ENCODE measurements at regions not wholly inside any gene's neighbourhood (a gene's known extent, or its start where the extent isn't known, plus 50 kb on each side); places are given as distances from the start of the nearest gene placed in this dataset.

GRCh38 chr16:72552654-72553053 lies 380.7 kb upstream of the PMFBP1 start:
- no peaks in the 10 kb centered on the region for H3K36me3 ChIP-seq (ENCODE audit: control insufficient read depth, low read length)
- no peaks in the 10 kb centered on the region for H3K9me2 ChIP-seq (replicated peaks; ENCODE audit: control insufficient read depth, low read length)
- no peaks in the 10 kb centered on the region for H3K27me3 ChIP-seq (ENCODE audit: control insufficient read depth, low read length)
- no peak overlapping the region for H3K4me3 ChIP-seq (ENCODE audit: low read length)
- no peaks in the 10 kb centered on the region for H4K20me1 ChIP-seq (ENCODE audit: control insufficient read depth, insufficient read depth, low read depth, low read length)
- H3K79me2 ChIP-seq (ENCODE audit: control insufficient read depth, low read length), result no peaks in the 10 kb centered on the region
- H3F3A ChIP-seq (ENCODE audit: control insufficient read depth, insufficient read depth), result no peaks in the 10 kb centered on the region
- H3K4me2 ChIP-seq (ENCODE audit: low read length), result no peak overlapping the region
- no peaks in the 10 kb centered on the region for H3K4me1 ChIP-seq (ENCODE audit: control insufficient read depth, low read length)
- no peaks in the 10 kb centered on the region for H3K9me3 ChIP-seq (ENCODE audit: control insufficient read depth, insufficient read depth, low read length)
- TF ChIP-seq EZH2phosphoT487 (IDR thresholded peaks at IDR 0.05; ENCODE audit: borderline replicate concordance, low read length) (no peak), CTCF (IDR thresholded peaks at IDR 0.05; ENCODE audit: low read depth, low read length, poor library complexity, severe bottlenecking) (no peak)
- no peak overlapping the region for H3K27ac ChIP-seq (ENCODE audit: low read depth, low read length)

- H3K4me2 ChIP-seq (ENCODE audit: low read length), result no peak overlapping the region
- H3K4me3 ChIP-seq (ENCODE audit: low read length), result no peak overlapping the region
- no peaks in the 10 kb centered on the region for H3K36me3 ChIP-seq (ENCODE audit: control insufficient read depth, low read length)
- no peaks in the 10 kb centered on the region for H3K9me2 ChIP-seq (replicated peaks; ENCODE audit: control insufficient read depth, low read length)
- H3K79me2 ChIP-seq (ENCODE audit: control insufficient read depth, low read length), result no peaks in the 10 kb centered on the region
- H3K27me3 ChIP-seq (ENCODE audit: control insufficient read depth, low read length), result no peaks in the 10 kb centered on the region
- no peaks in the 10 kb centered on the region for H3K4me1 ChIP-seq (ENCODE audit: control insufficient read depth, low read length)
- no peak overlapping the region for H3K27ac ChIP-seq (ENCODE audit: low read depth, low read length)
- H3K9me3 ChIP-seq (ENCODE audit: control insufficient read depth, insufficient read depth, low read length), result no peaks in the 10 kb centered on the region
- H3F3A ChIP-seq (ENCODE audit: control insufficient read depth, insufficient read depth), result no peaks in the 10 kb centered on the region
- TF ChIP-seq EZH2phosphoT487 (IDR thresholded peaks at IDR 0.05; ENCODE audit: borderline replicate concordance, low read length) (no peak), CTCF (IDR thresholded peaks at IDR 0.05; ENCODE audit: low read depth, low read length, poor library complexity, severe bottlenecking) (no peak)
- H4K20me1 ChIP-seq (ENCODE audit: control insufficient read depth, insufficient read depth, low read depth, low read length), result no peaks in the 10 kb centered on the region
These were observed 379.7 kb upstream of the PMFBP1 start for GRCh38 chr16:72551649-72552048.

GRCh38 chr16:72549878-72550277 lies 377.9 kb upstream of the PMFBP1 start:
- Histone ChIP-seq H3K9me3 (ENCODE audit: control insufficient read depth, insufficient read depth, low read length) (no peaks in the 10 kb centered on the region), H3K4me1 (ENCODE audit: control insufficient read depth, low read length) (no peaks in the 10 kb centered on the region), H3K36me3 (ENCODE audit: control insufficient read depth, low read length) (no peaks in the 10 kb centered on the region), H3K27ac (ENCODE audit: low read depth, low read length) (no peak overlapping the region), H3K4me3 (ENCODE audit: low read length) (no peak overlapping the region), H3K27me3 (ENCODE audit: control insufficient read depth, low read length) (no peaks in the 10 kb centered on the region), H4K20me1 (ENCODE audit: control insufficient read depth, insufficient read depth, low read depth, low read length) (no peaks in the 10 kb centered on the region), H3K4me2 (ENCODE audit: low read length) (no peak overlapping the region), H3K79me2 (ENCODE audit: control insufficient read depth, low read length) (no peaks in the 10 kb centered on the region), H3K9me2 (replicated peaks; ENCODE audit: control insufficient read depth, low read length) (no peaks in the 10 kb centered on the region), H3F3A (ENCODE audit: control insufficient read depth, insufficient read depth) (no peaks in the 10 kb centered on the region)
- no peak for TF ChIP-seq CTCF (IDR thresholded peaks at IDR 0.05; ENCODE audit: low read depth, low read length, poor library complexity, severe bottlenecking)
- no peak for TF ChIP-seq EZH2phosphoT487 (IDR thresholded peaks at IDR 0.05; ENCODE audit: borderline replicate concordance, low read length)

- no peaks in the 10 kb centered on the region for H3K36me3 ChIP-seq (ENCODE audit: control insufficient read depth, low read length)
- TF ChIP-seq CTCF (IDR thresholded peaks at IDR 0.05; ENCODE audit: low read depth, low read length, poor library complexity, severe bottlenecking), result no peak
- TF ChIP-seq EZH2phosphoT487 (IDR thresholded peaks at IDR 0.05; ENCODE audit: borderline replicate concordance, low read length), result no peak
- no peaks in the 10 kb centered on the region for H4K20me1 ChIP-seq (ENCODE audit: control insufficient read depth, insufficient read depth, low read depth, low read length)
- H3F3A ChIP-seq (ENCODE audit: control insufficient read depth, insufficient read depth), result no peaks in the 10 kb centered on the region
- no peak overlapping the region for H3K27ac ChIP-seq (ENCODE audit: low read depth, low read length)
- H3K27me3 ChIP-seq (ENCODE audit: control insufficient read depth, low read length), result no peaks in the 10 kb centered on the region
- H3K4me3 ChIP-seq (ENCODE audit: low read length), result no peak overlapping the region
- no peaks in the 10 kb centered on the region for H3K4me1 ChIP-seq (ENCODE audit: control insufficient read depth, low read length)
- H3K79me2 ChIP-seq (ENCODE audit: control insufficient read depth, low read length), result no peaks in the 10 kb centered on the region
- no peak overlapping the region for H3K4me2 ChIP-seq (ENCODE audit: low read length)
- H3K9me2 ChIP-seq (replicated peaks; ENCODE audit: control insufficient read depth, low read length), result no peaks in the 10 kb centered on the region
- H3K9me3 ChIP-seq (ENCODE audit: control insufficient read depth, insufficient read depth, low read length), result no peaks in the 10 kb centered on the region
These were observed 370.1 kb upstream of the PMFBP1 start for GRCh38 chr16:72542102-72542501.

Measured in DOHH2 (cell line).